ENCODE measurements at regions not wholly inside any gene's neighbourhood (a gene's known extent, or its start where the extent isn't known, plus 50 kb on each side); places are given as distances from the start of the nearest gene placed in this dataset.
A peak's percentile ranks its signal among the peaks of the same experiment; 100 is the strongest.

- DNase-seq, result no peak
Observed at GRCh38 chr2:226256237-226256636, 543.4 kb downstream of the IRS1 start.

GRCh38 chr2:226251661-226252060, 548.0 kb downstream of the IRS1 start:
- DNase-seq, result no peak

GRCh38 chr2:226247289-226248275, 552.0 kb downstream of the IRS1 start:
- no peak for DNase-seq

GRCh38 chr2:226234187-226234586, 565.4 kb downstream of the IRS1 start:
- peak; percentile 11 for DNase-seq

GRCh38 chr2:226233388-226233787, 566.2 kb downstream of the IRS1 start:
- DNase-seq, result no peak

- DNase-seq, result no peak
Observed at GRCh38 chr2:226228080-226228479, 571.5 kb downstream of the IRS1 start.

GRCh38 chr2:226227341-226227740, 572.3 kb downstream of the IRS1 start:
- no peak for DNase-seq

- DNase-seq, result no peak
Observed at GRCh38 chr2:226223704-226224103, 575.9 kb downstream of the IRS1 start.

- no peak for DNase-seq
Observed at GRCh38 chr2:226220511-226220910, 579.1 kb downstream of the IRS1 start.

- DNase-seq, result no peak
Observed at GRCh38 chr2:226217191-226217590, 582.4 kb downstream of the IRS1 start.

GRCh38 chr2:226216575-226216974, 583.0 kb downstream of the IRS1 start:
- no peak for DNase-seq

GRCh38 chr2:226215902-226216503, 583.6 kb downstream of the IRS1 start:
- DNase-seq, result no peak

GRCh38 chr2:226213717-226214116, 585.9 kb downstream of the IRS1 start:
- DNase-seq, result no peak

GRCh38 chr2:226211439-226211838, 588.2 kb downstream of the IRS1 start:
- no peak for DNase-seq

- no peak for DNase-seq
Observed at GRCh38 chr2:226208726-226209125, 590.9 kb downstream of the IRS1 start.

GRCh38 chr2:226207671-226208070, 591.9 kb downstream of the IRS1 start:
- DNase-seq, result no peak

- DNase-seq, result no peak
Observed at GRCh38 chr2:226199555-226199954, 600.1 kb downstream of the IRS1 start.

GRCh38 chr2:226198956-226199355, 600.7 kb downstream of the IRS1 start:
- no peak for DNase-seq

GRCh38 chr2:226190479-226191252, 609.0 kb downstream of the IRS1 start:
- DNase-seq, result no peak

- no peak for DNase-seq
Observed at GRCh38 chr2:226189061-226189460, 610.6 kb downstream of the IRS1 start.

GRCh38 chr2:226187616-226188015, 612.0 kb downstream of the IRS1 start:
- DNase-seq, result no peak

GRCh38 chr2:226187156-226187555, 612.5 kb downstream of the IRS1 start:
- no peak for DNase-seq

GRCh38 chr2:226185616-226186211, 613.9 kb downstream of the IRS1 start:
- no peak for DNase-seq
